Right atrium auricular region (tissue), 2 donors: ENCODE measurements at regions not wholly inside any gene's neighbourhood (a gene's known extent, or its start where the extent isn't known, plus 50 kb on each side); places are given as distances from the start of the nearest gene placed in this dataset.
"Not testable (repeated sequence)": the region's sequence is repeated elsewhere in the genome, so short reads cannot be mapped to it uniquely, and the experiment has no call there.

Experiments
- DNase-seq: peaks from one replicate; pipeline ENCODE4 v3.0.0-alpha.2; 2019; ENCODE audit warnings: low spot score
- H3K27ac ChIP-seq, 2 donors: fragments of 200-600 bp; sonication (generic); 1 replicate in 1 of 2; 2 replicates in 1 of 2; pipeline ENCODE4 v1.5.1; 2016 to 2019
- H3K27me3 ChIP-seq, 2 donors: fragments of 200-600 bp; sonication (generic); one replicate each; pipeline versions ENCODE4 v1.5.1 to v1.6.0; 2017 to 2019
- H3K36me3 ChIP-seq: fragments of 200-600 bp; sonication (generic); one replicate; pipeline ENCODE4 v1.5.1; 2016
- H3K4me1 ChIP-seq, 2 donors: fragments of 200-600 bp; sonication (generic); one replicate each; pipeline versions ENCODE4 v1.5.1 to v1.6.0; 2017 to 2019
- H3K4me3 ChIP-seq, 2 donors: fragments of 200-600 bp; sonication (generic); 1 replicate in 1 of 2; 2 replicates in 1 of 2; pipeline ENCODE4 v1.5.1; 2017 to 2019; ENCODE audit warnings: mild to moderate bottlenecking in 1 of 2, moderate library complexity in 1 of 2
- H3K9me3 ChIP-seq, 2 donors: fragments of 200-600 bp; sonication (generic); one replicate each; pipeline ENCODE4 v1.5.1; 2019
- CTCF ChIP-seq, 2 donors: fragments of 200-600 bp; sonication (generic); IDR thresholded peaks; one replicate each; pipeline ENCODE4 v1.5.1; 2019; ENCODE audit warnings: antibody characterized with exemption in 2 of 2

- Histone ChIP-seq H3K27me3 (no peaks in the 10 kb centered on the region), H3K4me1 (peaks cover 0 to 10% of the 10 kb centered on the region in 2 donors), H3K4me3 (no peak overlapping the region), H3K27ac (peak overlapping the region in 1 of 2 donors; percentile 35), H3K36me3 (no peaks in the 10 kb centered on the region), H3K9me3 (no peaks in the 10 kb centered on the region)
- no peak for DNase-seq
- no peak for TF ChIP-seq CTCF (IDR thresholded peaks at IDR 0.05)
Measured at GRCh38 chr2:242075168-242075567, 205.6 kb downstream of the RTP5 start.

- no peak for TF ChIP-seq CTCF (IDR thresholded peaks at IDR 0.05)
- no peak for DNase-seq
- H3K27me3 ChIP-seq = no peaks in the 10 kb centered on the region
- peaks cover 0 to 10% of the 10 kb centered on the region in 2 donors for H3K4me1 ChIP-seq
- H3K36me3 ChIP-seq = no peaks in the 10 kb centered on the region
- no peaks in the 10 kb centered on the region for H3K9me3 ChIP-seq
- H3K27ac ChIP-seq = peak overlapping the region in 1 of 2 donors; percentile 35
- no peak overlapping the region for H3K4me3 ChIP-seq
Measured at GRCh38 chr2:242075696-242076095, 206.2 kb downstream of the RTP5 start.

- H3K36me3 ChIP-seq, H3K4me1 ChIP-seq, H3K4me3 ChIP-seq, H3K27me3 ChIP-seq, H3K9me3 ChIP-seq, DNase-seq, H3K27ac ChIP-seq: not testable (repeated sequence)
Measured at GRCh38 chr2:242076184-242076583, 206.7 kb downstream of the RTP5 start.

- H3K36me3 ChIP-seq, H3K27ac ChIP-seq, H3K4me1 ChIP-seq, DNase-seq, H3K4me3 ChIP-seq, H3K27me3 ChIP-seq, H3K9me3 ChIP-seq: not testable (repeated sequence)
Measured at GRCh38 chr2:242078426-242078825, 208.9 kb downstream of the RTP5 start.

- H3K9me3 ChIP-seq, DNase-seq, H3K4me3 ChIP-seq, H3K27me3 ChIP-seq, H3K36me3 ChIP-seq, H3K4me1 ChIP-seq: not testable (repeated sequence)
- peak overlapping the region in 1 of 2 donors; percentile 82 for H3K27ac ChIP-seq
Measured at GRCh38 chr2:242079792-242080191, 210.3 kb downstream of the RTP5 start.

- DNase-seq, H3K4me3 ChIP-seq, H3K36me3 ChIP-seq, H3K9me3 ChIP-seq, H3K27me3 ChIP-seq, H3K4me1 ChIP-seq: not testable (repeated sequence)
- H3K27ac ChIP-seq = peak overlapping the region; percentile 53 to 82
Measured at GRCh38 chr2:242080575-242081214, 211.2 kb downstream of the RTP5 start.

GRCh38 chr2:242084034-242084433 is 214.5 kb downstream of the RTP5 start:
- peak overlapping the region in 1 of 2 donors; percentile 83 for H3K27ac ChIP-seq
- H3K9me3 ChIP-seq = not testable (repeated sequence)

GRCh38 chr2:242085024-242085674 is 215.6 kb downstream of the RTP5 start:
- H3K4me1 ChIP-seq = peaks cover 0 to 10% of the 10 kb centered on the region in 2 donors

More at GRCh38 chr2:242084034-242084433, 214.5 kb downstream of the RTP5 start:
- H3K4me1 ChIP-seq, H3K36me3 ChIP-seq, H3K27me3 ChIP-seq, H3K4me3 ChIP-seq, DNase-seq: not testable (repeated sequence)

More at GRCh38 chr2:242085024-242085674, 215.6 kb downstream of the RTP5 start:
- not testable (repeated sequence) for H3K36me3 ChIP-seq, H3K9me3 ChIP-seq, H3K27me3 ChIP-seq, DNase-seq
- Histone ChIP-seq H3K4me3 (peak overlapping the region in 1 of 2 donors; percentile 32), H3K27ac (peak overlapping the region; percentile 69 to 89)
